ENCODE measurements at regions not wholly inside any gene's neighbourhood (a gene's known extent, or its start where the extent isn't known, plus 50 kb on each side); places are given as distances from the start of the nearest gene placed in this dataset.

DNA sequence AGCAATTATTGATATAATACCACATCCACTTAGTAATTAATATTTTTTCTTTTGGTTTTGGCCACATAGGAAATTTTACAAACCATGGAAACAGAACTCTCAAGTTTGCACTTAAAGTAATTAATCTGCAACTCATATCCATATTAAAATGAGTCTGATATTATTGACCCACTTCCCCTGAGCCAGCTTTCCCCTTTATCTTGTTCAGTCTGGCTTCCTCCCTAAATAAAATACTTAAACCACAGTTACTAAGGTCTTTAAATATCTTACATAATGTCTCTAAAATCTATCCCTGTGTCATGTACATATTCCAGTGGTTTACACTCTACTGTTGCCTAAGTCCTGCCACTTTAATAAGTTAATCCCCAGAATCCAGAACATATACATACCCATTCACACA, 564.9 kb upstream of the FSHR start:
- TF ChIP-seq, protein P1, sequence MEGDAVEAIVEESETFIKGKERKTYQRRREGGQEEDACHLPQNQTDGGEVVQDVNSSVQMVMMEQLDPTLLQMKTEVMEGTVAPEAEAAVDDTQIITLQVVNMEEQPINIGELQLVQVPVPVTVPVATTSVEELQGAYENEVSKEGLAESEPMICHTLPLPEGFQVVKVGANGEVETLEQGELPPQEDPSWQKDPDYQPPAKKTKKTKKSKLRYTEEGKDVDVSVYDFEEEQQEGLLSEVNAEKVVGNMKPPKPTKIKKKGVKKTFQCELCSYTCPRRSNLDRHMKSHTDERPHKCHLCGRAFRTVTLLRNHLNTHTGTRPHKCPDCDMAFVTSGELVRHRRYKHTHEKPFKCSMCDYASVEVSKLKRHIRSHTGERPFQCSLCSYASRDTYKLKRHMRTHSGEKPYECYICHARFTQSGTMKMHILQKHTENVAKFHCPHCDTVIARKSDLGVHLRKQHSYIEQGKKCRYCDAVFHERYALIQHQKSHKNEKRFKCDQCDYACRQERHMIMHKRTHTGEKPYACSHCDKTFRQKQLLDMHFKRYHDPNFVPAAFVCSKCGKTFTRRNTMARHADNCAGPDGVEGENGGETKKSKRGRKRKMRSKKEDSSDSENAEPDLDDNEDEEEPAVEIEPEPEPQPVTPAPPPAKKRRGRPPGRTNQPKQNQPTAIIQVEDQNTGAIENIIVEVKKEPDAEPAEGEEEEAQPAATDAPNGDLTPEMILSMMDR (IDR thresholded peaks at IDR 0.05) = no peak
- TF ChIP-seq POLR2AphosphoS5 (IDR thresholded peaks at IDR 0.05) = no peak
